WTC11 (cell line): ENCODE measurements at regions not wholly inside any gene's neighbourhood (a gene's known extent, or its start where the extent isn't known, plus 50 kb on each side); places are given as distances from the start of the nearest gene placed in this dataset.

ENCODE experiments used
- ATAC-seq: fragments of 200-7000 bp; cut with Tn5 transposase; 2 replicates; pipeline ENCODE4 v1.10.0; 2021; ENCODE audit warnings: mild to moderate bottlenecking, moderate library complexity
- CTCF ChIA-PET: fragments of 300-600 bp; sonication (Branson Sonifier 250); formaldehyde crosslinking; loops from one replicate; lab custom pipeline; 2021; ENCODE audit warnings: antibody characterized with exemption; lab: Charles Lee
- POLR2A ChIA-PET: fragments of 350-600 bp; sonication (Branson Sonifier 250); formaldehyde crosslinking; loops from one replicate; lab custom pipeline; 2021; ENCODE audit warnings: antibody characterized with exemption; lab: Charles Lee
- DNase-seq: peaks from one replicate; pipeline ENCODE4 v3.0.0; 2021; ENCODE audit warnings: low spot score
- H3K27ac Mint-ChIP-seq: 2 replicates; pipeline ENCODE4 v1.8.0; 2021; ENCODE audit warnings: mixed read lengths
- H3K27me3 Mint-ChIP-seq: 2 replicates; pipeline ENCODE4 v1.8.0; 2021; ENCODE audit warnings: low read depth, mild to moderate bottlenecking, moderate library complexity, mixed read lengths
- H3K36me3 Mint-ChIP-seq: 2 replicates; pipeline ENCODE4 v1.8.0; 2021; ENCODE audit warnings: mixed read lengths
- H3K4me1 Mint-ChIP-seq: 2 replicates; pipeline ENCODE4 v1.8.0; 2022; ENCODE audit warnings: mixed read lengths
- H3K4me3 Mint-ChIP-seq: 2 replicates; pipeline ENCODE4 v1.8.0; 2021; ENCODE audit warnings: mild to moderate bottlenecking, moderate library complexity, mixed read lengths
- H3K9me3 Mint-ChIP-seq: 2 replicates; pipeline ENCODE4 v1.8.0; 2021; ENCODE audit warnings: mixed read lengths
- ESRRA ChIP-seq: sonication (generic); formaldehyde crosslinking; IDR thresholded peaks from 2 replicates; pipeline ENCODE4 v1.8.1; 2022; ENCODE audit warnings: mild to moderate bottlenecking, missing genetic modification reagents, borderline replicate concordance
- GABPB1 ChIP-seq: sonication (generic); formaldehyde crosslinking; IDR thresholded peaks from 2 replicates; pipeline ENCODE4 v1.8.1; 2023; ENCODE audit warnings: mild to moderate bottlenecking, missing genetic modification reagents
- GRHL2 ChIP-seq: fragments of 250-450 bp; sonication (Bioruptor Pico); IDR thresholded peaks from 2 replicates; pipeline ENCODE4 v1.8.0; 2022; ENCODE audit warnings: mild to moderate bottlenecking, moderate library complexity; ENCODE audit not compliant: insufficient replicate concordance, severe bottlenecking
- HMGXB4 ChIP-seq: sonication (generic); formaldehyde crosslinking; IDR thresholded peaks from 2 replicates; pipeline ENCODE4 v1.8.1; 2023; ENCODE audit warnings: mild to moderate bottlenecking, moderate library complexity, missing genetic modification reagents
- NFE2L1 ChIP-seq: sonication (generic); formaldehyde crosslinking; IDR thresholded peaks from 2 replicates; pipeline ENCODE4 v1.8.1; 2023; ENCODE audit warnings: missing genetic modification reagents
- NR1H2 ChIP-seq: sonication (generic); formaldehyde crosslinking; IDR thresholded peaks from 2 replicates; pipeline ENCODE4 v1.9.0; 2021; ENCODE audit warnings: mild to moderate bottlenecking, moderate library complexity, missing genetic modification reagents
- NR3C1 ChIP-seq: sonication (generic); formaldehyde crosslinking; conservative IDR thresholded peaks from 2 replicates; pipeline ENCODE4 v1.8.1; 2023; ENCODE audit warnings: low read depth, mild to moderate bottlenecking, missing genetic modification reagents
- SOX15 ChIP-seq: fragments of 250-450 bp; sonication (Bioruptor Pico); IDR thresholded peaks from 2 replicates; pipeline ENCODE4 v1.9.0; 2021; ENCODE audit warnings: mild to moderate bottlenecking
- TCF7 ChIP-seq: sonication (generic); formaldehyde crosslinking; IDR thresholded peaks from 2 replicates; pipeline ENCODE4 v1.8.0; 2022; ENCODE audit warnings: mild to moderate bottlenecking, low read depth, missing genetic modification reagents, moderate library complexity
- TP53 ChIP-seq: sonication (generic); formaldehyde crosslinking; IDR thresholded peaks from 2 replicates; pipeline ENCODE4 v1.8.1; 2023; ENCODE audit warnings: mild to moderate bottlenecking, missing genetic modification reagents
- ZNF219 ChIP-seq: sonication (generic); formaldehyde crosslinking; IDR thresholded peaks from 2 replicates; pipeline ENCODE4 v1.8.0; 2023; ENCODE audit warnings: missing genetic modification reagents, mild to moderate bottlenecking, borderline replicate concordance
- ZNF263 ChIP-seq: sonication (generic); formaldehyde crosslinking; IDR thresholded peaks from 2 replicates; pipeline ENCODE4 v1.8.1; 2022; ENCODE audit warnings: low read depth, mild to moderate bottlenecking, moderate library complexity, missing genetic modification reagents
- ZNF423 ChIP-seq: fragments of 250-450 bp; sonication (Bioruptor Pico); IDR thresholded peaks from 2 replicates; pipeline ENCODE4 v2.1.2; 2022; ENCODE audit warnings: mild to moderate bottlenecking, moderate library complexity
- ZNF671 ChIP-seq: fragments of 250-450 bp; sonication (Bioruptor Pico); IDR thresholded peaks from 2 replicates; pipeline ENCODE4 v1.8.0; 2021; ENCODE audit warnings: mild to moderate bottlenecking
- TF ChIP-seq, protein P1 (sequence below): fragments of 250-450 bp; sonication (Bioruptor Pico); IDR thresholded peaks from 2 replicates; pipeline ENCODE4 v1.9.0; 2021; ENCODE audit warnings: mild to moderate bottlenecking
- TF ChIP-seq, protein P2 (sequence below): fragments of 250-450 bp; sonication (Bioruptor Pico); IDR thresholded peaks from 2 replicates; pipeline ENCODE4 v1.9.0; 2021; ENCODE audit warnings: mild to moderate bottlenecking
- TF ChIP-seq, protein P3 (sequence below): sonication (generic); formaldehyde crosslinking; IDR thresholded peaks from 2 replicates; pipeline ENCODE4 v1.8.0; 2023; ENCODE audit warnings: mild to moderate bottlenecking, missing genetic modification reagents
- TF ChIP-seq, protein P4 (sequence below): fragments of 200-600 bp; IDR thresholded peaks from 2 replicates; pipeline ENCODE4 v1.8.0; 2022; ENCODE audit warnings: antibody characterized with exemption
- TF ChIP-seq, protein P5 (sequence below): sonication (generic); formaldehyde crosslinking; IDR thresholded peaks from 2 replicates; pipeline ENCODE4 v1.8.0; 2023; ENCODE audit warnings: missing genetic modification reagents, mild to moderate bottlenecking, borderline replicate concordance

- no peak overlapping the region for H3K27ac Mint-ChIP-seq
- no peaks in the 10 kb centered on the region for H3K27me3 Mint-ChIP-seq
- H3K9me3 Mint-ChIP-seq, result peaks cover 43% of the 10 kb centered on the region
- ChIA-PET POLR2A (no interaction called here), CTCF (interaction anchor here (0.6 to 1.6 kb wide), 3 partner anchors 101 to 1014 kb away, joined by 3 to 4 read pairs (median 3); no protein-coding TSS in a partner anchor)
- TF ChIP-seq NR3C1 (CRISPR knock-in tag) (no peak), ZNF263 (CRISPR knock-in tag) (no peak), GRHL2 (CRISPR knock-in tag) (no peak), HMGXB4 (no peak)
- TF ChIP-seq, protein P1, sequence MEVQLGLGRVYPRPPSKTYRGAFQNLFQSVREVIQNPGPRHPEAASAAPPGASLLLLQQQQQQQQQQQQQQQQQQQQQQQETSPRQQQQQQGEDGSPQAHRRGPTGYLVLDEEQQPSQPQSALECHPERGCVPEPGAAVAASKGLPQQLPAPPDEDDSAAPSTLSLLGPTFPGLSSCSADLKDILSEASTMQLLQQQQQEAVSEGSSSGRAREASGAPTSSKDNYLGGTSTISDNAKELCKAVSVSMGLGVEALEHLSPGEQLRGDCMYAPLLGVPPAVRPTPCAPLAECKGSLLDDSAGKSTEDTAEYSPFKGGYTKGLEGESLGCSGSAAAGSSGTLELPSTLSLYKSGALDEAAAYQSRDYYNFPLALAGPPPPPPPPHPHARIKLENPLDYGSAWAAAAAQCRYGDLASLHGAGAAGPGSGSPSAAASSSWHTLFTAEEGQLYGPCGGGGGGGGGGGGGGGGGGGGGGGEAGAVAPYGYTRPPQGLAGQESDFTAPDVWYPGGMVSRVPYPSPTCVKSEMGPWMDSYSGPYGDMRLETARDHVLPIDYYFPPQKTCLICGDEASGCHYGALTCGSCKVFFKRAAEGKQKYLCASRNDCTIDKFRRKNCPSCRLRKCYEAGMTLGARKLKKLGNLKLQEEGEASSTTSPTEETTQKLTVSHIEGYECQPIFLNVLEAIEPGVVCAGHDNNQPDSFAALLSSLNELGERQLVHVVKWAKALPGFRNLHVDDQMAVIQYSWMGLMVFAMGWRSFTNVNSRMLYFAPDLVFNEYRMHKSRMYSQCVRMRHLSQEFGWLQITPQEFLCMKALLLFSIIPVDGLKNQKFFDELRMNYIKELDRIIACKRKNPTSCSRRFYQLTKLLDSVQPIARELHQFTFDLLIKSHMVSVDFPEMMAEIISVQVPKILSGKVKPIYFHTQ (CRISPR knock-in tag), result no peak
- no peaks in the 10 kb centered on the region for H3K4me1 Mint-ChIP-seq
- no peak overlapping the region for H3K4me3 Mint-ChIP-seq
- DNase-seq (no peak), ATAC-seq (peak; percentile 95)
- H3K36me3 Mint-ChIP-seq, result peaks cover 41% of the 10 kb centered on the region
These were observed 105.7 kb upstream of the RPRM start for GRCh38 chr2:153584244-153584643.

GRCh38 chr2:153588408-153588807 is 109.8 kb upstream of the RPRM start:
- peaks cover 78% of the 10 kb centered on the region for H3K9me3 Mint-ChIP-seq
- no peak overlapping the region for H3K27ac Mint-ChIP-seq
- ChIA-PET CTCF (no interaction called here), POLR2A (no interaction called here)
- no peak overlapping the region for H3K4me3 Mint-ChIP-seq
- H3K27me3 Mint-ChIP-seq, result no peaks in the 10 kb centered on the region; the same call in 1 of the 2 replicates
- TF ChIP-seq TCF7 (CRISPR knock-in tag), result no peak
- no peak for TF ChIP-seq ZNF423 (CRISPR knock-in tag)
- TF ChIP-seq, protein P2, sequence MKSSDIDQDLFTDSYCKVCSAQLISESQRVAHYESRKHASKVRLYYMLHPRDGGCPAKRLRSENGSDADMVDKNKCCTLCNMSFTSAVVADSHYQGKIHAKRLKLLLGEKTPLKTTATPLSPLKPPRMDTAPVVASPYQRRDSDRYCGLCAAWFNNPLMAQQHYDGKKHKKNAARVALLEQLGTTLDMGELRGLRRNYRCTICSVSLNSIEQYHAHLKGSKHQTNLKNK (CRISPR knock-in tag), result no peak
- TF ChIP-seq SOX15, result no peak
- DNase-seq (no peak), ATAC-seq (no peak)
- H3K4me1 Mint-ChIP-seq, result peaks cover 9% of the 10 kb centered on the region
- H3K36me3 Mint-ChIP-seq, result peaks cover 77% of the 10 kb centered on the region

GRCh38 chr2:153589586-153589985 is 111.0 kb upstream of the RPRM start:
- no peak overlapping the region for H3K4me3 Mint-ChIP-seq
- peaks cover 86% of the 10 kb centered on the region for H3K9me3 Mint-ChIP-seq
- DNase-seq, result no peak
- POLR2A ChIA-PET, result no interaction called here
- CTCF ChIA-PET, result no interaction called here
- no peak overlapping the region for H3K27ac Mint-ChIP-seq
- no peaks in the 10 kb centered on the region; the same call in 1 of the 2 replicates for H3K27me3 Mint-ChIP-seq
- peaks cover 11% of the 10 kb centered on the region for H3K4me1 Mint-ChIP-seq
- peaks cover 79% of the 10 kb centered on the region for H3K36me3 Mint-ChIP-seq
- ATAC-seq, result no peak
- TF ChIP-seq TP53 (CRISPR knock-in tag), result no peak
- no peak for TF ChIP-seq ZNF671 (CRISPR knock-in tag)
- no peak for TF ChIP-seq ZNF219 (CRISPR knock-in tag)
- TF ChIP-seq ESRRA (CRISPR knock-in tag), result no peak
- TF ChIP-seq, protein P3, sequence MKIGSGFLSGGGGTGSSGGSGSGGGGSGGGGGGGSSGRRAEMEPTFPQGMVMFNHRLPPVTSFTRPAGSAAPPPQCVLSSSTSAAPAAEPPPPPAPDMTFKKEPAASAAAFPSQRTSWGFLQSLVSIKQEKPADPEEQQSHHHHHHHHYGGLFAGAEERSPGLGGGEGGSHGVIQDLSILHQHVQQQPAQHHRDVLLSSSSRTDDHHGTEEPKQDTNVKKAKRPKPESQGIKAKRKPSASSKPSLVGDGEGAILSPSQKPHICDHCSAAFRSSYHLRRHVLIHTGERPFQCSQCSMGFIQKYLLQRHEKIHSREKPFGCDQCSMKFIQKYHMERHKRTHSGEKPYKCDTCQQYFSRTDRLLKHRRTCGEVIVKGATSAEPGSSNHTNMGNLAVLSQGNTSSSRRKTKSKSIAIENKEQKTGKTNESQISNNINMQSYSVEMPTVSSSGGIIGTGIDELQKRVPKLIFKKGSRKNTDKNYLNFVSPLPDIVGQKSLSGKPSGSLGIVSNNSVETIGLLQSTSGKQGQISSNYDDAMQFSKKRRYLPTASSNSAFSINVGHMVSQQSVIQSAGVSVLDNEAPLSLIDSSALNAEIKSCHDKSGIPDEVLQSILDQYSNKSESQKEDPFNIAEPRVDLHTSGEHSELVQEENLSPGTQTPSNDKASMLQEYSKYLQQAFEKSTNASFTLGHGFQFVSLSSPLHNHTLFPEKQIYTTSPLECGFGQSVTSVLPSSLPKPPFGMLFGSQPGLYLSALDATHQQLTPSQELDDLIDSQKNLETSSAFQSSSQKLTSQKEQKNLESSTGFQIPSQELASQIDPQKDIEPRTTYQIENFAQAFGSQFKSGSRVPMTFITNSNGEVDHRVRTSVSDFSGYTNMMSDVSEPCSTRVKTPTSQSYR (CRISPR knock-in tag), result no peak
- TF ChIP-seq, protein P4, sequence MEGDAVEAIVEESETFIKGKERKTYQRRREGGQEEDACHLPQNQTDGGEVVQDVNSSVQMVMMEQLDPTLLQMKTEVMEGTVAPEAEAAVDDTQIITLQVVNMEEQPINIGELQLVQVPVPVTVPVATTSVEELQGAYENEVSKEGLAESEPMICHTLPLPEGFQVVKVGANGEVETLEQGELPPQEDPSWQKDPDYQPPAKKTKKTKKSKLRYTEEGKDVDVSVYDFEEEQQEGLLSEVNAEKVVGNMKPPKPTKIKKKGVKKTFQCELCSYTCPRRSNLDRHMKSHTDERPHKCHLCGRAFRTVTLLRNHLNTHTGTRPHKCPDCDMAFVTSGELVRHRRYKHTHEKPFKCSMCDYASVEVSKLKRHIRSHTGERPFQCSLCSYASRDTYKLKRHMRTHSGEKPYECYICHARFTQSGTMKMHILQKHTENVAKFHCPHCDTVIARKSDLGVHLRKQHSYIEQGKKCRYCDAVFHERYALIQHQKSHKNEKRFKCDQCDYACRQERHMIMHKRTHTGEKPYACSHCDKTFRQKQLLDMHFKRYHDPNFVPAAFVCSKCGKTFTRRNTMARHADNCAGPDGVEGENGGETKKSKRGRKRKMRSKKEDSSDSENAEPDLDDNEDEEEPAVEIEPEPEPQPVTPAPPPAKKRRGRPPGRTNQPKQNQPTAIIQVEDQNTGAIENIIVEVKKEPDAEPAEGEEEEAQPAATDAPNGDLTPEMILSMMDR, result no peak
- no peak for TF ChIP-seq NFE2L1 (CRISPR knock-in tag)
- TF ChIP-seq GABPB1 (CRISPR knock-in tag), result no peak
- TF ChIP-seq, protein P5, sequence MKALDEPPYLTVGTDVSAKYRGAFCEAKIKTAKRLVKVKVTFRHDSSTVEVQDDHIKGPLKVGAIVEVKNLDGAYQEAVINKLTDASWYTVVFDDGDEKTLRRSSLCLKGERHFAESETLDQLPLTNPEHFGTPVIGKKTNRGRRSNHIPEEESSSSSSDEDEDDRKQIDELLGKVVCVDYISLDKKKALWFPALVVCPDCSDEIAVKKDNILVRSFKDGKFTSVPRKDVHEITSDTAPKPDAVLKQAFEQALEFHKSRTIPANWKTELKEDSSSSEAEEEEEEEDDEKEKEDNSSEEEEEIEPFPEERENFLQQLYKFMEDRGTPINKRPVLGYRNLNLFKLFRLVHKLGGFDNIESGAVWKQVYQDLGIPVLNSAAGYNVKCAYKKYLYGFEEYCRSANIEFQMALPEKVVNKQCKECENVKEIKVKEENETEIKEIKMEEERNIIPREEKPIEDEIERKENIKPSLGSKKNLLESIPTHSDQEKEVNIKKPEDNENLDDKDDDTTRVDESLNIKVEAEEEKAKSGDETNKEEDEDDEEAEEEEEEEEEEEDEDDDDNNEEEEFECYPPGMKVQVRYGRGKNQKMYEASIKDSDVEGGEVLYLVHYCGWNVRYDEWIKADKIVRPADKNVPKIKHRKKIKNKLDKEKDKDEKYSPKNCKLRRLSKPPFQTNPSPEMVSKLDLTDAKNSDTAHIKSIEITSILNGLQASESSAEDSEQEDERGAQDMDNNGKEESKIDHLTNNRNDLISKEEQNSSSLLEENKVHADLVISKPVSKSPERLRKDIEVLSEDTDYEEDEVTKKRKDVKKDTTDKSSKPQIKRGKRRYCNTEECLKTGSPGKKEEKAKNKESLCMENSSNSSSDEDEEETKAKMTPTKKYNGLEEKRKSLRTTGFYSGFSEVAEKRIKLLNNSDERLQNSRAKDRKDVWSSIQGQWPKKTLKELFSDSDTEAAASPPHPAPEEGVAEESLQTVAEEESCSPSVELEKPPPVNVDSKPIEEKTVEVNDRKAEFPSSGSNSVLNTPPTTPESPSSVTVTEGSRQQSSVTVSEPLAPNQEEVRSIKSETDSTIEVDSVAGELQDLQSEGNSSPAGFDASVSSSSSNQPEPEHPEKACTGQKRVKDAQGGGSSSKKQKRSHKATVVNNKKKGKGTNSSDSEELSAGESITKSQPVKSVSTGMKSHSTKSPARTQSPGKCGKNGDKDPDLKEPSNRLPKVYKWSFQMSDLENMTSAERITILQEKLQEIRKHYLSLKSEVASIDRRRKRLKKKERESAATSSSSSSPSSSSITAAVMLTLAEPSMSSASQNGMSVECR (CRISPR knock-in tag), result no peak
- TF ChIP-seq NR1H2 (CRISPR knock-in tag), result no peak
